ENCODE measurements at regions not wholly inside any gene's neighbourhood (a gene's known extent, or its start where the extent isn't known, plus 50 kb on each side); places are given as distances from the start of the nearest gene placed in this dataset.

DNA sequence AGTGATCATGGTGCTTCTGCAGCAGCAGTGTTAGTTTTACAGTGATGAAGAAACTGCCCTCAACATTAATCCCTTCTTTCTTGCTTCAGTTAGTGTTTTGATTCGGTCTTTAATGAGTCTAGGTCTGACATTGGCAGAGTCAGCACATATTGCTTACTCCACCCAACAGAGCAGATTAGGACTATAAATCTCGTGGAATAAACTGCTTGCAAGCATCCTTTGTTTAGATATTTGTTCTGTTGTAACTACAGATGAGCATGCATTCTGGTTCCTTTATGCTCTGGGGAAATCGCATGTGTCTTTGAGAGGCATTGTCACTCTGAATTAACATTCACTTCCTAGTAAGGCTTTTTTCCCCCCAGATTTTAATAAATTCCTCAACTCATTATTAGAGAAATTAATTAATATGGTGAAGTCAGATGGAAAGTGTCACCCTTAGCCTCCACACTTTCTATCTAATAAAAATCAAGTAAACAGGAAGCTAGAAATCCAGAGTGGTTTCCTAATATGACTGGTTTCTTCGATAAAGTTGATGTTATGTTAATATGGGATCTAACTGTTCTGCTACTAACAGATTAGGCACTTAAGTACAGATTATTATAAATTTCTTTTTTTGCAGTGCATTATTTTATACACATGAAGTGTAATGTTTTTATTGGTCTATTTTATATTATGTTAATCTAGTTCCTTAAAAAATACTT lies 86.2 kb upstream of the SSTR1 start:
- H3K9me3 Mint-ChIP-seq, result peaks cover 4% of the 10 kb centered on the region; the same call in 1 of the 2 replicates
- no peak for DNase-seq
- no peaks in the 10 kb centered on the region for H3K27me3 Mint-ChIP-seq (ENCODE audit: insufficient read depth)
- H3K4me1 Mint-ChIP-seq (ENCODE audit: low read depth), result peaks cover 60% of the 10 kb centered on the region
- no peaks in the 10 kb centered on the region for H3K36me3 Mint-ChIP-seq (ENCODE audit: low read depth)
- TF ChIP-seq, protein P1, sequence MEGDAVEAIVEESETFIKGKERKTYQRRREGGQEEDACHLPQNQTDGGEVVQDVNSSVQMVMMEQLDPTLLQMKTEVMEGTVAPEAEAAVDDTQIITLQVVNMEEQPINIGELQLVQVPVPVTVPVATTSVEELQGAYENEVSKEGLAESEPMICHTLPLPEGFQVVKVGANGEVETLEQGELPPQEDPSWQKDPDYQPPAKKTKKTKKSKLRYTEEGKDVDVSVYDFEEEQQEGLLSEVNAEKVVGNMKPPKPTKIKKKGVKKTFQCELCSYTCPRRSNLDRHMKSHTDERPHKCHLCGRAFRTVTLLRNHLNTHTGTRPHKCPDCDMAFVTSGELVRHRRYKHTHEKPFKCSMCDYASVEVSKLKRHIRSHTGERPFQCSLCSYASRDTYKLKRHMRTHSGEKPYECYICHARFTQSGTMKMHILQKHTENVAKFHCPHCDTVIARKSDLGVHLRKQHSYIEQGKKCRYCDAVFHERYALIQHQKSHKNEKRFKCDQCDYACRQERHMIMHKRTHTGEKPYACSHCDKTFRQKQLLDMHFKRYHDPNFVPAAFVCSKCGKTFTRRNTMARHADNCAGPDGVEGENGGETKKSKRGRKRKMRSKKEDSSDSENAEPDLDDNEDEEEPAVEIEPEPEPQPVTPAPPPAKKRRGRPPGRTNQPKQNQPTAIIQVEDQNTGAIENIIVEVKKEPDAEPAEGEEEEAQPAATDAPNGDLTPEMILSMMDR (IDR thresholded peaks at IDR 0.05), result no peak
- peak overlapping the region; percentile 39 for H3K27ac Mint-ChIP-seq
- peak overlapping the region; percentile 58 for H3K4me3 Mint-ChIP-seq

DNA sequence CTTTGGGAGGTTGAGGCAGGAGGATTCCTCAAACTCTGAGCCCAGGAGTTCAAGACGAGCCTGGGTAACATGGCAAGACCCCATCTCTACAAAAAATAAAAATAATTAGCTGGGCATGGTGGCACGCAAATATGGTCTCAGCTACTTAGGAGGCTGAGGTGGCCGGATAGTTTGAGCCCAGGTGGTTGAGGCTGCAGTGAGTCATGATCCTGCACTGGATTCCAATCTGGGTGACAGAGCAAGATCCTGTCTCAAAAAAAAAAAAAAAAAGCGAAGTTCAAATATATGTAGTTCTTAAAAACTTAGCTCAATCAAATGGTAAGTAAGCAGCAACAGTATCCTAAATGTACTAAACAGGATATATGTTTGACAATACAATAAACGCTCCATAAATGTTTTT lies 85.5 kb upstream of the SSTR1 start:
- H3K4me3 Mint-ChIP-seq, result peak overlapping the region; percentile 58; the same call in 1 of the 2 replicates
- peaks cover 62% of the 10 kb centered on the region for H3K4me1 Mint-ChIP-seq (ENCODE audit: low read depth)
- H3K27me3 Mint-ChIP-seq (ENCODE audit: insufficient read depth), result no peaks in the 10 kb centered on the region
- H3K36me3 Mint-ChIP-seq (ENCODE audit: low read depth), result no peaks in the 10 kb centered on the region
- DNase-seq, result peak; percentile 16
- TF ChIP-seq, protein P1 (IDR thresholded peaks at IDR 0.05), result no peak
- H3K27ac Mint-ChIP-seq, result peak overlapping the region; percentile 39
- H3K9me3 Mint-ChIP-seq, result peaks cover 4% of the 10 kb centered on the region; the same call in 1 of the 2 replicates

DNA sequence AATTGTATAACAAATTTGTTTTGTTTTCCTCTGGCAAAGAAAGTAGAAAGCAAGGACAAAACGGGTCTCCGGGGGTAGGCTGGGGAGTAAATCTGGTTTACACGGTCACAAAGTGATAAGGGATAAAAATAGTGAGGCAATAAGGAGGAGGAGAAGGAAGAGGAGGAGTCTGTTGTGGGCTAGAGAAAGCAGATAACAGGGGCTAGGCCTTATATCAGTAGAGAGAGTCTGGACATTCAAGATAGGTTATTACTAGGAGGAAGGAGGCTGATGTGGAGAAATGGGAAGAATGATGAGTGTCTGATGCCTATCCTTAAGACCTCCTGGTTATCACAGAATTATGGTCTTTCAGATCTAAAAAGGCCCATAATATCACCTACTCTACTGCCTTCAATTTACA lies 83.2 kb upstream of the SSTR1 start:
- no peaks in the 10 kb centered on the region for H3K27me3 Mint-ChIP-seq (ENCODE audit: insufficient read depth)
- no peaks in the 10 kb centered on the region for H3K9me3 Mint-ChIP-seq
- peaks cover 70% of the 10 kb centered on the region for H3K4me1 Mint-ChIP-seq (ENCODE audit: low read depth)
- H3K4me3 Mint-ChIP-seq, result no peak overlapping the region
- TF ChIP-seq, protein P1 (IDR thresholded peaks at IDR 0.05), result no peak
- DNase-seq, result no peak
- H3K36me3 Mint-ChIP-seq (ENCODE audit: low read depth), result no peaks in the 10 kb centered on the region
- H3K27ac Mint-ChIP-seq, result no peak overlapping the region

DNA sequence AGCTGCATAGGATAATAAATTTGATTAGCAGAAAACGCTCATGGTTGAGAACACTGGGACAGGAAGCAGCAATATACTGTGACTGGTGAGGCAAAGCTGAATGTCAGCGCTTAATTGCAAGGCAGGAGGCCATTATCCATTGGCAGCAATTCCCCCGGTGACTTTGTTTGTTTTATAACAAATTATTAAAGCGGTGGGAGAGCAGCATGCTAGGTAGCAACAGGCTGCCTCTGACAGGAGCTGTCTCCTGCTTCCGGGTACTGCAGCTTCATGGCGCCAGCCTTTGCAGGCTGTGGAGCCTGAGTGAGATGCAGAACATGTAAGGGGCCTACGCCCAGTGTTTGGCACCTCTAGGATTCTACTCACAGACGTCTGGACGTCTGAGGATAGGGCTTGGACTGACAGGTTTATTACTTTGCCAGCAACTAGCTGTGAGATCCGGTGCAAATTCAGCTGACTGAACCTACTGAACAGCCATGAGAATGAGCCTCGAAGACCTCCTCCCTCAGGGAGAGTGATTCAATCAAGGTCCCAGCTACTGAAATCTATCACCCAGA lies 82.1 kb upstream of the SSTR1 start:
- Mint-ChIP-seq H3K9me3 (no peaks in the 10 kb centered on the region), H3K4me1 (ENCODE audit: low read depth) (peaks cover 67% of the 10 kb centered on the region), H3K27ac (no peak overlapping the region), H3K36me3 (ENCODE audit: low read depth) (no peaks in the 10 kb centered on the region), H3K4me3 (no peak overlapping the region), H3K27me3 (ENCODE audit: insufficient read depth) (no peaks in the 10 kb centered on the region)
- DNase-seq, result peak; percentile 2
- TF ChIP-seq, protein P1 (IDR thresholded peaks at IDR 0.05), result no peak

DNA sequence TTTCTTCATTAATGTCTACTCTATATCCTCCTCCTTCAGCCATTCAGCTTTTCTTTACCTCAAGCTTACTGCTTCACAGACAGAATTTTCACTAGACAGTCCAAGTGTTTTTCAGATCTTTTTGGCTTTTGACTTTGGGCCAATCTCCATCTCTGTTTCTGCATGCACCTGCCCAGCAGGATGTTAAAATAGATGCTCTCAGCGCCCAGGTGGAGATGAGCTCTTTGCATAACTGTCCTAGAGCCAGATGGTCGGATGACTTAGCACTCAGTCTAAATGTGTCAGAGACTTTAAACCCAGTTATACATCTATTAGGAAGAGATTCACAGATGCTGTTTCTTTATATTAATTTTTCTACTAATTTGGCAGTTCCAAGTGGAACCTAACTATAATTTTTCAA lies 80.3 kb upstream of the SSTR1 start:
- H3K4me1 Mint-ChIP-seq (ENCODE audit: low read depth), result peaks cover 49% of the 10 kb centered on the region
- no peak overlapping the region for H3K4me3 Mint-ChIP-seq
- H3K27me3 Mint-ChIP-seq (ENCODE audit: insufficient read depth), result no peaks in the 10 kb centered on the region
- no peaks in the 10 kb centered on the region for H3K9me3 Mint-ChIP-seq
- no peak for DNase-seq
- TF ChIP-seq, protein P1 (IDR thresholded peaks at IDR 0.05), result no peak
- H3K36me3 Mint-ChIP-seq (ENCODE audit: low read depth), result peaks cover 7% of the 10 kb centered on the region; the same call in 1 of the 2 replicates
- H3K27ac Mint-ChIP-seq, result no peak overlapping the region
